GM12864 (cell line): ENCODE measurements at regions not wholly inside any gene's neighbourhood (a gene's known extent, or its start where the extent isn't known, plus 50 kb on each side); places are given as distances from the start of the nearest gene placed in this dataset.

Experiments used
- DNase-seq: peaks from one replicate; pipeline ENCODE4 v3.0.0-alpha.2; 2011; ENCODE audit warnings: low read depth
- H3K4me3 ChIP-seq: 2 replicates; pipeline ENCODE4 v1.5.1; 2011; ENCODE audit warnings: mild to moderate bottlenecking, low read depth, low read length, control low read depth
- TF ChIP-seq, protein P1 (sequence below): IDR thresholded peaks from 2 replicates; pipeline ENCODE4 v1.5.1; 2011; ENCODE audit warnings: low read depth, mild to moderate bottlenecking, moderate library complexity, low read length, control low read depth, inconsistent platforms; ENCODE audit errors: missing control alignments

DNA sequence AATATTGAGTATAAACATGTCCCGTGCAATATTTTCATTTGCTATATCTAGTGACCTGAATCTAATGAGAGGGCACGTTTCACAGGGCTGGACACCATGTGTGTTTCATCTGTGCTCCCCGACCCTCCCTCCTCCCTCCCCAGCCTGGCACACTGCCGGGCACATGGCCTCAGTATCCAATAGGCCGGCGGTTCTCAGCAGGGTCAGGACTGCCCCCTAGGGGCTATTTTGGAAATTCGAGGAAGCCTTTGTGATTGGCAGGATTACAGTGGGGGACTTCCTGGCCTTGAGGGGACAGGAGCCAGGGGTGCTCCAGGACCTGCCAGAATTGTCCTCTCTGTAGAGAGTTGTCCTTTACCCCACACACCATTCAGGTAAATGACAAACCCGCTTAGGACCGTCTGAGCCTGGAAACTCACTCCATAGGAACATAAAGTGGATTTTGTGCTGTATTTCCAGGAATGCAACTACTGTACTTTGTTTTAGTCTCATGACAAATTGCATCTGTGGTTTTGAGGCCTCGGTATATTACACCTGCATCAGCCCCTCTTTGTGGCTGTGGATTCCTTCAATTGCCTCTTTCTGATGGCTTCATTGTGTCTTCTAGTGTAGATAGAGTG, 109.5 kb upstream of the SIM2 start:
- DNase-seq: peak; percentile 18

DNA sequence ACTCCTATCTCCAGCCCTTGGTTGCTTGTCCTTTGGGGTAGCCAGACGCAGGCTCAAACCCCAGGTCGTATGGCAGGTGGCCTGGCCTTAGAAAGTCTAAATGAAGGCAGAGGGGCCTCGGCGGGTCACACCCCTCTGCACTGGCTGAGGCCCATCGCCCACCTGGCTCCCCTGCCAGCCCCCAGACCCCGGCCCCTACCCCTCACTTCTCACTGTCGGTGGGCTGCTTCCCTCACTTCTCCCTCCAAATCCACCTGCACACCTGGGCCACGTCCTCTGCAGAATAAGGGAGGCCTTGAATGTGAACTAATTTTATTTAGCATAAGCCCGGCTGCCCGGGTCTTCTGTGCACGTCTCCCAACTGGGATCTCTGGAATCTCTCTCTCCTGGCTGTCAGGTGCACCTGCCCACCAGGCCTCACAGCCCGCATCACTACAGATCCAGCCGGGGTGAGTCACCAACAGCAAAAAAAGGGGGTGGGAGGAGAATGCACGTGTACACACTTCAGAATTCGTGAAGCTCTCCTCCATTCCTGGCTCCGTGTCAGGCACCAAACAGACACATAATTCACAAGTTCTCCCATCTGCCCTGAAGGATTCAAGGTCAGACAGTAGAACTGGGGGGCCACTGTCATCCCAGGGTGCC, 107.5 kb upstream of the SIM2 start:
- TF ChIP-seq, protein P1, sequence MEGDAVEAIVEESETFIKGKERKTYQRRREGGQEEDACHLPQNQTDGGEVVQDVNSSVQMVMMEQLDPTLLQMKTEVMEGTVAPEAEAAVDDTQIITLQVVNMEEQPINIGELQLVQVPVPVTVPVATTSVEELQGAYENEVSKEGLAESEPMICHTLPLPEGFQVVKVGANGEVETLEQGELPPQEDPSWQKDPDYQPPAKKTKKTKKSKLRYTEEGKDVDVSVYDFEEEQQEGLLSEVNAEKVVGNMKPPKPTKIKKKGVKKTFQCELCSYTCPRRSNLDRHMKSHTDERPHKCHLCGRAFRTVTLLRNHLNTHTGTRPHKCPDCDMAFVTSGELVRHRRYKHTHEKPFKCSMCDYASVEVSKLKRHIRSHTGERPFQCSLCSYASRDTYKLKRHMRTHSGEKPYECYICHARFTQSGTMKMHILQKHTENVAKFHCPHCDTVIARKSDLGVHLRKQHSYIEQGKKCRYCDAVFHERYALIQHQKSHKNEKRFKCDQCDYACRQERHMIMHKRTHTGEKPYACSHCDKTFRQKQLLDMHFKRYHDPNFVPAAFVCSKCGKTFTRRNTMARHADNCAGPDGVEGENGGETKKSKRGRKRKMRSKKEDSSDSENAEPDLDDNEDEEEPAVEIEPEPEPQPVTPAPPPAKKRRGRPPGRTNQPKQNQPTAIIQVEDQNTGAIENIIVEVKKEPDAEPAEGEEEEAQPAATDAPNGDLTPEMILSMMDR: no peak
- H3K4me3 ChIP-seq: no peak overlapping the region
- DNase-seq: no peak

More for the DNA sequence above, 109.5 kb upstream of the SIM2 start:
- TF ChIP-seq, protein P1: peak; percentile 64
- H3K4me3 ChIP-seq: no peak overlapping the region

DNA sequence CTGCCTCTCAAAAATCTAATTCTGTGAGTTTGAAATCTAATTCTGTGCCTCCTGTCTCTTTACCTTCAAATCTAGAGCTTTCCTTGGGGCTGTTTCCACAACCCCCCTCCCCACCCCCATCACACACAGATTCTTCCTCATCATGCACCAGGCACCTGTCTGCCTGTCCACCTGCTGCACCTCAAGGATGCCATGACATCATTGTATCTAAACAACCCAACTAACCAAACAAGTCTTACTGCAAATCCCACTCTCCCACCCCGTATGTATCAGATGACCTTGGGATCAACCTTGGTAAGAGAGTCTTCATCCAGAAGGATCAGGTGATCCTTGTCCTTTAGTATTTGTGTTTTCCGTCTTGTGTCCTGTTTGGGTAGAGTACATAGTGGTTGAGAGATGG, 102.7 kb upstream of the SIM2 start:
- no peak overlapping the region for H3K4me3 ChIP-seq
- TF ChIP-seq, protein P1: no peak
- no peak for DNase-seq

DNA sequence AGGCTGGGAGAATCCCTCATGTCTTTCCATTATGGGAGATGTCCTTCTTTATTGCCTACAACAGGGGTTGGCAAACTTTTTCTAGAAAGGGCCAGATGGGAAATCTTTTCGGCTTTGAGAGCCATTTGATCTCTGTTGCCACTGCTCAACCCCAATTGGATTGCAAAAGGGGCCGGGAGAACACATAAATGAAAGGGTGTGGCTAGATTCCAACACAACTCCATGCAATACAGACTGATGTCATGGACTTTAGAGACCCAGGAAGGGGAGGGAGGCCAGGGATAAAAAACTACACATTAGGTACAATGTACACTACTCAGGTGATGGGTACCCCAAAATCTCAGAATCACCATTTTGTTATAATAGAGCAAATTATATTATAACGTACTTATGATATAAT, 97.6 kb upstream of the SIM2 start:
- no peak for DNase-seq
- TF ChIP-seq, protein P1: no peak
- no peak overlapping the region for H3K4me3 ChIP-seq

DNA sequence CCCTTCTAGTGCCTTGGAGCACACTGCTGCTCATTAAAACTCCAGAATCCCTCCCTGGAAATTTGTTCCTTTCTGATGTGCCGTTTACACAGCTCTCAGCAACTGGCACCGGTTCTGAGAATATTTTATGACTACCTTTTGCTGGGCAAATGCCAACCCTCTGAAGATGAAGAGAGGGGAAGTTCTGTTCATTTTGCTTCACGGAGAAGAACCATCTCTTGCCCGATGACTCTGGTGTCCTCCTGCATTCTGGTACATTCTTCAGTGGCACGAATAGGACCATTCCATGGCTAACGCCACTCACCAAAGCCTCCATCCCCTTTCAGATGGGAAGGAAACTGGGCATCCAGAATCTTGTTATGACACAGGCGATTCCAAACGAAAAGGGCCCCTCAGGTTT, 96.2 kb upstream of the SIM2 start:
- TF ChIP-seq, protein P1: no peak
- no peak overlapping the region for H3K4me3 ChIP-seq
- DNase-seq: no peak

DNA sequence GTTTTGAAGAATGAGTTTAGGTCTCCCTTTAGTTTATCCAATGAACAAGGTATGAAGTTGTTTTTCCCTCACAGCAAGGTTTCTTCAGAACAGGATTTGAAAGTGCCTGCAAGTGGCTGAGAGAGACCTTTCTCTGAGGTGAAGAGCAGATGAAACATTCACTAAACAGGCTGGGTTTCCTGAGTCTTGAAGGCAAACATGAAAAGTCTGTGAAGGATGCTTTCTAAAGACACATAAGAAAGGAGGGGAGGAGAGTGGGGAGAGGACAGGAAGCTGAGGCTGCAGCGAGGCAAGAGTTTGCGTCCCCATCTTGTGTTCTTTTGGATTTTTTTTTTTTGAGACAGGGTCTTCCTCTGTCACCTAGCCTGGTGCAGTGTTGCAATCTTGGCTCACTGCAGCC, 95.7 kb upstream of the SIM2 start:
- H3K4me3 ChIP-seq: no peak overlapping the region
- no peak for DNase-seq
- TF ChIP-seq, protein P1: no peak

DNA sequence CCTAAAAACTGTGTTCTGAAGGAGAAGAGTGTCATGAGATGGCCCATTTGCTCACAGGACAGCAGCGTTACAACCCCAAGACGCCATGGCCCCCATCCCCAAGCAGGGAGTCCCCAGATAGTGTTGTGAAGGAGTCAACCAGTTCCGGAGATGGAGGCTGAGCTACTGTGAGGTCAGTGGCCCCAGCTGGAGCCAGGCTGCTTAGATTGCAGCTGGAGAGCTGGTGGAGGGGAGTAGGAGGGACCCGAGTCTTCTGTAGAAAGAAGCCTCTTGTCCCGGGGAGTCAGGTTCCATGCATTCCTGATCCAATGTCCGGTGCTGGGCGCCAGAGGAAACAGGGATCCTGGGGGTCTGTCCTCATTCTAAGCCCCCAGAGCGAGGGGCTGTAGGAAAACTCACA, 93.5 kb upstream of the SIM2 start:
- TF ChIP-seq, protein P1: no peak
- no peak for DNase-seq
- H3K4me3 ChIP-seq: no peak overlapping the region
